Loucy (cell line): ENCODE measurements at regions not wholly inside any gene's neighbourhood (a gene's known extent, or its start where the extent isn't known, plus 50 kb on each side); places are given as distances from the start of the nearest gene placed in this dataset.

Experiments used
- H2AFZ ChIP-seq: fragments of 200-600 bp; sonication (generic); 2 replicates; pipeline ENCODE4 v1.6.0; 2016; ENCODE audit warnings: antibody characterized with exemption, mild to moderate bottlenecking, low read length, moderate library complexity
- H3F3A ChIP-seq: fragments of 200-600 bp; 2 replicates; pipeline ENCODE4 v1.6.0; 2016; ENCODE audit warnings: antibody characterized with exemption, low read depth, mild to moderate bottlenecking
- H3K27me3 ChIP-seq: fragments of 200-600 bp; sonication (generic); 2 replicates; pipeline ENCODE4 v1.6.1; 2014; ENCODE audit warnings: low read length, mild to moderate bottlenecking; ENCODE audit not compliant: insufficient read depth, poor library complexity, severe bottlenecking
- H3K36me3 ChIP-seq: fragments of 200-600 bp; sonication (generic); 2 replicates; pipeline ENCODE4 v1.6.1; 2016; ENCODE audit warnings: low read length; ENCODE audit not compliant: insufficient read depth
- H3K4me1 ChIP-seq: fragments of 200-600 bp; sonication (generic); 2 replicates; pipeline ENCODE4 v1.5.1; 2014; ENCODE audit warnings: low read length, mild to moderate bottlenecking; ENCODE audit not compliant: insufficient read depth, poor library complexity, severe bottlenecking
- H3K4me2 ChIP-seq: fragments of 200-600 bp; sonication (generic); 2 replicates; pipeline ENCODE4 v1.6.0; 2014; ENCODE audit warnings: antibody characterized with exemption, low read length, low read depth, mild to moderate bottlenecking; ENCODE audit not compliant: poor library complexity, severe bottlenecking
- H3K4me3 ChIP-seq: fragments of 200-600 bp; sonication (generic); 2 replicates; pipeline ENCODE4 v1.5.1; 2014; ENCODE audit warnings: low read length, mild to moderate bottlenecking, mixed read lengths; ENCODE audit not compliant: poor library complexity, severe bottlenecking
- H3K79me2 ChIP-seq: fragments of 200-600 bp; sonication (generic); 2 replicates; pipeline ENCODE4 v1.6.1; 2014; ENCODE audit warnings: low read length; ENCODE audit not compliant: insufficient read depth
- H3K9ac ChIP-seq: fragments of 200-600 bp; sonication (generic); 2 replicates; pipeline ENCODE4 v1.6.0; 2014; ENCODE audit warnings: mild to moderate bottlenecking, low read depth, low read length, moderate library complexity; ENCODE audit not compliant: poor library complexity, severe bottlenecking
- H3K9me2 ChIP-seq: fragments of 200-600 bp; sonication (generic); replicated peaks from 2 replicates; pipeline ENCODE4 v1.6.1; 2016; ENCODE audit warnings: low read depth, low read length, mixed read lengths
- H3K9me3 ChIP-seq: fragments of 200-600 bp; sonication (generic); 2 replicates; pipeline ENCODE4 v1.6.1; 2014; ENCODE audit warnings: mild to moderate bottlenecking, antibody characterized with exemption, low read length, low read depth; ENCODE audit not compliant: insufficient read depth
- H4K20me1 ChIP-seq: fragments of 200-600 bp; sonication (generic); 2 replicates; pipeline ENCODE4 v1.6.0; 2014; ENCODE audit warnings: antibody characterized with exemption, low read length, mild to moderate bottlenecking; ENCODE audit not compliant: insufficient read depth, poor library complexity, severe bottlenecking
- CTCF ChIP-seq: fragments of 200-600 bp; sonication (generic); conservative IDR thresholded peaks from 2 replicates; pipeline ENCODE4 v1.5.1; 2014; ENCODE audit warnings: mild to moderate bottlenecking, antibody characterized with exemption, low read length
- EZH2phosphoT487 ChIP-seq: fragments of 200-600 bp; IDR thresholded peaks from 2 replicates; pipeline ENCODE4 v1.6.1; 2018; ENCODE audit warnings: antibody characterized with exemption, mild to moderate bottlenecking, moderate library complexity, borderline replicate concordance

- Histone ChIP-seq H3K4me2 (no peak overlapping the region), H3K9ac (no peak overlapping the region), H3F3A (no peaks in the 10 kb centered on the region), H3K9me2 (no peaks in the 10 kb centered on the region), H3K9me3 (no peaks in the 10 kb centered on the region), H4K20me1 (no peaks in the 10 kb centered on the region), H3K4me3 (no peak overlapping the region), H3K4me1 (no peaks in the 10 kb centered on the region), H3K27me3 (no peaks in the 10 kb centered on the region), H2AFZ (no peak overlapping the region), H3K36me3 (no peaks in the 10 kb centered on the region), H3K79me2 (no peaks in the 10 kb centered on the region)
- TF ChIP-seq EZH2phosphoT487 (no peak), CTCF (no peak)
Measured at GRCh38 chr2:18297534-18298058, 262.9 kb downstream of the RDH14 start.

DNA sequence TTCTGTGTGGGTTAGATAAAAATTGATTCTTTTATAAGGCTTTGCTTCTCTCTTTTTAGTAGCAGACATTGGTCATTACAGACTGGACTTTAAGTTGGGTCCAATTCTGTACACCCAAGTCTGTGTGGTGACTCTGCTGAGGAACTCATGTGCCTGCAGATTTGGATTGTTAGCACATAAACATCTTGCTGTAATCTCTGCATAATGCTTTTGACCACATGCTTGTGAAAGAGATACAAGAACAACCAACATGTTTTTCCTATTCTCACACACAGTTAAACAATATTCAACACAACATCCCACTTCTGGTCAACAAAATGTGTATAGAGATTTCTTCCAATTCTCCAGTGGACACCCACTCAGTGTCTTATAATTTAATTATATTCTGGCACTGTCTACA, 270.1 kb downstream of the RDH14 start:
- no peak overlapping the region for H3K4me2 ChIP-seq
- H3K9me2 ChIP-seq, result no peaks in the 10 kb centered on the region
- no peak for TF ChIP-seq CTCF
- no peak overlapping the region for H2AFZ ChIP-seq
- no peaks in the 10 kb centered on the region for H3K27me3 ChIP-seq
- no peaks in the 10 kb centered on the region for H4K20me1 ChIP-seq
- H3K79me2 ChIP-seq, result no peaks in the 10 kb centered on the region
- H3K9me3 ChIP-seq, result no peaks in the 10 kb centered on the region
- H3K4me1 ChIP-seq, result no peaks in the 10 kb centered on the region
- H3K36me3 ChIP-seq, result no peaks in the 10 kb centered on the region
- H3F3A ChIP-seq, result no peaks in the 10 kb centered on the region
- no peak overlapping the region for H3K9ac ChIP-seq
- no peak overlapping the region for H3K4me3 ChIP-seq

- no peaks in the 10 kb centered on the region for H3K27me3 ChIP-seq
- H3K9me2 ChIP-seq, result no peaks in the 10 kb centered on the region
- no peak for TF ChIP-seq EZH2phosphoT487
- TF ChIP-seq CTCF, result no peak
- H4K20me1 ChIP-seq, result no peaks in the 10 kb centered on the region
- H3K4me3 ChIP-seq, result no peak overlapping the region
- no peaks in the 10 kb centered on the region for H3K9me3 ChIP-seq
- H3K9ac ChIP-seq, result no peak overlapping the region
- H3K4me1 ChIP-seq, result no peaks in the 10 kb centered on the region
- no peak overlapping the region for H3K4me2 ChIP-seq
- no peaks in the 10 kb centered on the region for H3K36me3 ChIP-seq
- H3K79me2 ChIP-seq, result no peaks in the 10 kb centered on the region
- H2AFZ ChIP-seq, result no peak overlapping the region
- H3F3A ChIP-seq, result no peaks in the 10 kb centered on the region
Measured at GRCh38 chr2:18286897-18287296, 273.6 kb downstream of the RDH14 start.
